ENCODE measurements at regions not wholly inside any gene's neighbourhood (a gene's known extent, or its start where the extent isn't known, plus 50 kb on each side); places are given as distances from the start of the nearest gene placed in this dataset.

DNA sequence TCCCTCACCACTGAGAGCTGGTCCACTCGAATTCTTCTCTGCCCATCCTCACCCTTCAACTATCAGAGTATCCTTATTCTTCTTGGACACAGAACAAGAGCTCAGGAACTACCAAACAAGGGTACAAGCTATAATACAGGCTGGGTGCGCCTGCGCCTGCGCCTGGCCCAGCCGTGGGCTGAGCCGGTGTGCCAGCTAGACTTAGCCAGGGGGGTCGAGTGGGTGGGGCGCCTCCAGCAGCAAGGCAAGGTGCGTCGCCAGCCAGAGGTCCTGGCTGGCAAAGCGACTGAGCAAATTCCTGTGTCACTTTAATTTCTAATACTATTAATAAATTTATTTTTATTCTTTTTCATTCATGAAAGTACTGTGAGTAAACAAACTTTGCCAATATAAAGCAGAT lies 1072.6 kb upstream of the PIK3C3 start:
- DNase-seq (ENCODE audit: low spot score in 2 of 2) = no peak
- H3K4me1 ChIP-seq = no peaks in the 10 kb centered on the region
- no peak overlapping the region for H3K27ac ChIP-seq
- TF ChIP-seq, protein P1, sequence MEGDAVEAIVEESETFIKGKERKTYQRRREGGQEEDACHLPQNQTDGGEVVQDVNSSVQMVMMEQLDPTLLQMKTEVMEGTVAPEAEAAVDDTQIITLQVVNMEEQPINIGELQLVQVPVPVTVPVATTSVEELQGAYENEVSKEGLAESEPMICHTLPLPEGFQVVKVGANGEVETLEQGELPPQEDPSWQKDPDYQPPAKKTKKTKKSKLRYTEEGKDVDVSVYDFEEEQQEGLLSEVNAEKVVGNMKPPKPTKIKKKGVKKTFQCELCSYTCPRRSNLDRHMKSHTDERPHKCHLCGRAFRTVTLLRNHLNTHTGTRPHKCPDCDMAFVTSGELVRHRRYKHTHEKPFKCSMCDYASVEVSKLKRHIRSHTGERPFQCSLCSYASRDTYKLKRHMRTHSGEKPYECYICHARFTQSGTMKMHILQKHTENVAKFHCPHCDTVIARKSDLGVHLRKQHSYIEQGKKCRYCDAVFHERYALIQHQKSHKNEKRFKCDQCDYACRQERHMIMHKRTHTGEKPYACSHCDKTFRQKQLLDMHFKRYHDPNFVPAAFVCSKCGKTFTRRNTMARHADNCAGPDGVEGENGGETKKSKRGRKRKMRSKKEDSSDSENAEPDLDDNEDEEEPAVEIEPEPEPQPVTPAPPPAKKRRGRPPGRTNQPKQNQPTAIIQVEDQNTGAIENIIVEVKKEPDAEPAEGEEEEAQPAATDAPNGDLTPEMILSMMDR (IDR thresholded peaks at IDR 0.05) = no peak
- TF ChIP-seq POLR2A (IDR thresholded peaks at IDR 0.05) (no peak), EP300 (IDR thresholded peaks at IDR 0.05) (no peak), POLR2AphosphoS5 (IDR thresholded peaks at IDR 0.05) (no peak)
- no peaks in the 10 kb centered on the region for H3K27me3 ChIP-seq
- 66% methylated on average over 10 of the region's 11 CpGs for WGBS
- H3K36me3 ChIP-seq = no peaks in the 10 kb centered on the region
- H3K4me3 ChIP-seq = no peak overlapping the region
- H3K9me3 ChIP-seq = no peaks in the 10 kb centered on the region

DNA sequence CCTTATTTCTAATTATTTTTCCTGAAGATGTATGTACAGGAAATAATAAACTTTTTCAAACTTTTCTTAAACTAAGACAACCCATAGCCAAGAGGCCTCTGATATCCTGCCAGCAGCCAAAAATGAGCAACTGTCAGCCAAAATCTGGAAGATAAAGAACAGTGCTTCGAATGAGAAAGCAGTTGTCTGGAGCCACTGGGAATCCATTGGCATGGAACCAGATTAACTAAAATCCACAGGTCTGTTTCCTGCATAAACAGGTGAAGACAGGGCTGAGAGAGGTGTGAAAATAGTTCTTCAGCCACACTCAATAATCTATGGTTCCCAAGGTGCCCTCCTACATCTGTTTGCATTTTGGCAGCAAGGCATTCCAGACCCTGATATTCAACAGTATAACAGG lies 1076.7 kb upstream of the PIK3C3 start:
- H3K4me3 ChIP-seq = no peak overlapping the region
- no peak overlapping the region for H3K27ac ChIP-seq
- no peak for DNase-seq (ENCODE audit: low spot score in 2 of 2)
- H3K36me3 ChIP-seq = no peaks in the 10 kb centered on the region
- H3K9me3 ChIP-seq = no peaks in the 10 kb centered on the region
- H3K27me3 ChIP-seq = no peaks in the 10 kb centered on the region
- no peaks in the 10 kb centered on the region for H3K4me1 ChIP-seq
- no peak for TF ChIP-seq EP300 (IDR thresholded peaks at IDR 0.05)
- no peak for TF ChIP-seq POLR2A (IDR thresholded peaks at IDR 0.05)
- TF ChIP-seq, protein P1 (IDR thresholded peaks at IDR 0.05) = no peak
- no peak for TF ChIP-seq POLR2AphosphoS5 (IDR thresholded peaks at IDR 0.05)
- WGBS = 10% methylated on average over 1 of the region's 1 CpG

DNA sequence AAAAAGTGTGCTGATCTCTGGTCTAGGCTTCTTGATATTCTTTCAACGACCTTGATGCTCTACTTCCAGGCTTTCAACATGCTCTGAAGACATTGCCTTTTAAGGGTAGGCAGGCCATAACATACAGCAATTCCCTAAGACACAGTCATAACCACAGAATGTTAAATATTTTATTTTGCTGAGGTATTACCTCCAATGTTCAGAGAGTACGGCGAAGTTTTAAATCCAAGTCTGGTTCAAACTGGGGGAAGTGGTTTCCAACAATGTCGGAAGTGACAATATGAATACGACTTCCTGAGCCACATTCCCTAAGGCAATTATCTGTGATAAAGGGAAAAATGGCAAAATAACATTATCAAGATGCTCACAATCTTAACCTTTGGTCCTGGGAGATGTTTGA lies 1077.9 kb upstream of the PIK3C3 start:
- Histone ChIP-seq H3K4me3 (no peak overlapping the region), H3K36me3 (no peaks in the 10 kb centered on the region), H3K27ac (no peak overlapping the region), H3K4me1 (no peaks in the 10 kb centered on the region), H3K27me3 (no peaks in the 10 kb centered on the region), H3K9me3 (no peaks in the 10 kb centered on the region)
- TF ChIP-seq, protein P1 (IDR thresholded peaks at IDR 0.05) = no peak
- TF ChIP-seq POLR2A (IDR thresholded peaks at IDR 0.05) = no peak
- TF ChIP-seq EP300 (IDR thresholded peaks at IDR 0.05) = no peak
- TF ChIP-seq POLR2AphosphoS5 (IDR thresholded peaks at IDR 0.05) = no peak
- no peak for DNase-seq (ENCODE audit: low spot score in 2 of 2)
- WGBS = 74% methylated on average over 5 of the region's 5 CpGs

DNA sequence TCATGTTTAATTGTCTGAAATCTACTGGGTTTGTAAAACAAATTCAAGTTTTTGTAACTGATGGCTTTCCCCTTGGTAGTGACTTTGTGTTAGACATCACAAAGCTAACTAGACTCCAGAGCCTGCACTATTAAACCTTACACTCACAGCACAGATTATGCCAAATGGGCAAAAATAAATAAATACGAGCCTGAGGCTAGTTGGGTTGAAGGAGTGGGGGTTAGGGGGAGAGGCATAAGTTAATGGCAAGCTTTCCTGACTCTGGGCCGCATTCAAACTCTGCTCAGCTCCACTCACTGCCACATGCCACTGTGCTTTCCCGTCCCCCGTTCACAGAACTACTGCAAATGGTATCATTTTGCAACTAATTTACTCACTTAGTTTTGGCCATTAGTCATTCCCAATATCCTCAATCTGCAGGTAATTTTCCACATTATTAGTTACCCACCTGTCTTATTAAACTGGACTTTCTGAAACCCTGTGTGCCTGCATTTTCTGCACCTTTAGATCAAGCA lies 1079.9 kb upstream of the PIK3C3 start:
- H3K27me3 ChIP-seq = no peaks in the 10 kb centered on the region
- no peak overlapping the region for H3K4me3 ChIP-seq
- TF ChIP-seq, protein P1 (IDR thresholded peaks at IDR 0.05) = no peak
- TF ChIP-seq EP300 (IDR thresholded peaks at IDR 0.05) (no peak), POLR2AphosphoS5 (IDR thresholded peaks at IDR 0.05) (no peak), POLR2A (IDR thresholded peaks at IDR 0.05) (no peak)
- no peak for DNase-seq (ENCODE audit: low spot score in 2 of 2)
- 75% methylated on average over 4 of the region's 4 CpGs for whole genome bisulfite sequencing
- no peaks in the 10 kb centered on the region for H3K4me1 ChIP-seq
- no peak overlapping the region for H3K27ac ChIP-seq
- no peaks in the 10 kb centered on the region for H3K36me3 ChIP-seq
- no peaks in the 10 kb centered on the region for H3K9me3 ChIP-seq

DNA sequence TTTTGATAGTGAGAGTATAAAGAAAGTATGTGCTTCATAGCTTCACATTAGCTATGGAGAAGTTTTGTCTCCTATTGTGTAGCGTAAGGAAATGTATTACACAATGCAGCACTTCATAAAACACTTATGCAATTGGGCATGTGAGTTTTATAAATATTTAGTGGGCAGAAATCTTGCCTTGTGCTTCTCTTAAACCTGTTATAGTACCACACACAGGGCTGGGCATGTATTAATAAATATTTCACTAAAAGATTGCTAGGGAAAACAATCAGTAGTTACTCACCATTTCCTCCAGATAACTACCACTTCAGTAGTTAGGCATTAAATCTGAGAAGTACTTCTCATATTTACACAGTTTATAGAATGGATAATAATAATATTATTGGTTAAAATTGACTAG lies 1080.8 kb upstream of the PIK3C3 start:
- Histone ChIP-seq H3K27ac (no peak overlapping the region), H3K27me3 (no peaks in the 10 kb centered on the region), H3K36me3 (no peaks in the 10 kb centered on the region), H3K4me3 (no peak overlapping the region), H3K9me3 (no peaks in the 10 kb centered on the region), H3K4me1 (no peaks in the 10 kb centered on the region)
- TF ChIP-seq POLR2AphosphoS5 (IDR thresholded peaks at IDR 0.05) (no peak), POLR2A (IDR thresholded peaks at IDR 0.05) (no peak), EP300 (IDR thresholded peaks at IDR 0.05) (no peak)
- TF ChIP-seq, protein P1 (IDR thresholded peaks at IDR 0.05) = no peak
- WGBS = 71% methylated on average over 1 of the region's 1 CpG
- DNase-seq (ENCODE audit: low spot score in 2 of 2) = no peak
